T-cell (primary cell): ENCODE measurements at regions not wholly inside any gene's neighbourhood (a gene's known extent, or its start where the extent isn't known, plus 50 kb on each side); places are given as distances from the start of the nearest gene placed in this dataset.

Source experiments
- ATAC-seq, 4 experiments: fragments of 200-7000 bp in 3 of 4; fragments of 150-1000 bp in 1 of 4; cut with Tn5 transposase; replicated peaks in 1 of 4; 1 replicate in 3 of 4; 2 replicates in 1 of 4; pipeline ENCODE4 v1.10.0; 2021; ENCODE audit warnings: moderate library complexity in 3 of 4, mild to moderate bottlenecking in 2 of 4, moderate number of reproducible peaks in 1 of 4
- CTCF ChIA-PET, 2 donors: fragments of 300-600 bp; sonication (Branson Sonifier 250); formaldehyde crosslinking; loops; one replicate each; lab custom pipeline; 2022; ENCODE audit warnings: antibody characterized with exemption in 2 of 2; lab: Charles Lee
- POLR2A ChIA-PET, 2 donors: fragments of 300-600 bp; sonication (Branson Sonifier 250); formaldehyde crosslinking; loops; one replicate each; lab custom pipeline; 2022; ENCODE audit warnings: antibody characterized with exemption in 2 of 2; lab: Charles Lee
- DNase-seq, 35 experiments: peaks; one replicate each; pipeline versions ENCODE4 v3.0.0 to v3.0.0-alpha.2; 2013 to 2023
- H3K27ac ChIP-seq: one replicate; pipeline ENCODE4 v1.5.1; 2013; ENCODE audit warnings: low read length
- H3K27me3 ChIP-seq, 2 experiments: replicated peaks in 1 of 2; 1 replicate in 1 of 2; 2 replicates in 1 of 2; pipeline versions ENCODE4 v1.6.1 to v1.7.0; 2013; ENCODE audit warnings: low read length in 1 of 2, mixed read lengths in 1 of 2; ENCODE audit not compliant: control insufficient read depth in 2 of 2, insufficient read depth in 2 of 2; ENCODE audit errors: extremely low read depth in 1 of 2
- H3K36me3 ChIP-seq, 2 donors: 1 replicate in 1 of 2; 2 replicates in 1 of 2; pipeline versions ENCODE4 v1.6.1 to v1.7.0; 2013; ENCODE audit warnings: low read length in 1 of 2; ENCODE audit not compliant: control insufficient read depth in 2 of 2, insufficient read depth in 1 of 2; ENCODE audit errors: extremely low read depth in 1 of 2
- H3K4me1 ChIP-seq, 2 experiments: 1 replicate in 1 of 2; 2 replicates in 1 of 2; pipeline versions ENCODE4 v1.6.1 to v1.7.0; 2013; ENCODE audit warnings: low read length in 2 of 2, mixed read lengths in 1 of 2; ENCODE audit not compliant: insufficient read depth in 2 of 2, control insufficient read depth in 1 of 2; ENCODE audit errors: extremely low read depth in 1 of 2
- H3K4me3 ChIP-seq, 2 donors: 1 replicate in 1 of 2; 2 replicates in 1 of 2; pipeline versions ENCODE4 v1.5.1 to v1.7.0; 2013; ENCODE audit warnings: mild to moderate bottlenecking in 2 of 2, low read length in 1 of 2, moderate library complexity in 1 of 2; ENCODE audit not compliant: control insufficient read depth in 1 of 2; ENCODE audit errors: extremely low read depth in 1 of 2
- H3K9me3 ChIP-seq: 2 replicates; pipeline ENCODE4 v1.7.0; 2013
- H3K27ac Mint-ChIP-seq, 2 donors: one replicate each; pipeline ENCODE4 v1.8.0; 2020 to 2021; ENCODE audit warnings: mild to moderate bottlenecking in 2 of 2, mixed read lengths in 2 of 2
- H3K27me3 Mint-ChIP-seq, 2 donors: one replicate each; pipeline ENCODE4 v1.8.0; 2021 to 2022; ENCODE audit warnings: mixed read lengths in 2 of 2
- H3K36me3 Mint-ChIP-seq: one replicate; pipeline ENCODE4 v1.8.0; 2021; ENCODE audit warnings: mixed read lengths
- H3K4me1 Mint-ChIP-seq, 3 donors: one replicate each; pipeline ENCODE4 v1.8.0; 2020 to 2022; ENCODE audit warnings: mixed read lengths in 3 of 3, mild to moderate bottlenecking in 1 of 3
- H3K4me3 Mint-ChIP-seq, 3 donors: one replicate each; pipeline ENCODE4 v1.8.0; 2020 to 2022; ENCODE audit warnings: mild to moderate bottlenecking in 3 of 3, mixed read lengths in 3 of 3, moderate library complexity in 3 of 3
- H3K9me3 Mint-ChIP-seq, 3 donors: one replicate each; pipeline ENCODE4 v1.8.0; 2020 to 2022; ENCODE audit warnings: mixed read lengths in 3 of 3
- WGBS: methylation state at CpG from one replicate; pipeline ENCODE4 v1.1.5; 2013; ENCODE audit warnings: missing lambda C conversion rate; ENCODE audit not compliant: insufficient coverage; 5-methylcytosine and 5-hydroxymethylcytosine counted together

GRCh38 chr6:14283600-14284235 is 166.1 kb downstream of the CD83 start:
- Mint-ChIP-seq H3K36me3 (no peaks in the 10 kb centered on the region), H3K4me1 (peaks cover 3 to 10% (median 6%) of the 10 kb centered on the region in 3 donors), H3K27ac (no peak overlapping the region), H3K4me3 (no peak overlapping the region), H3K9me3 (peaks cover 0 to 6% (median 3%) of the 10 kb centered on the region in 3 donors), H3K27me3 (no peaks in the 10 kb centered on the region)
- Histone ChIP-seq H3K36me3 (no peaks in the 10 kb centered on the region), H3K27ac (no peak overlapping the region), H3K4me1 (peaks cover 3% of the 10 kb centered on the region in 2 experiments), H3K27me3 (no peaks in the 10 kb centered on the region), H3K9me3 (no peaks in the 10 kb centered on the region), H3K4me3 (no peak overlapping the region)
- 92% methylated on average over 6 of the region's 12 CpGs for WGBS
- CTCF ChIA-PET: no interaction called here
- no peak for ATAC-seq
- DNase-seq: no peak
- POLR2A ChIA-PET: no interaction called here

GRCh38 chr6:14284969-14285590 is 167.5 kb downstream of the CD83 start:
- Histone ChIP-seq H3K9me3 (no peaks in the 10 kb centered on the region), H3K4me1 (peaks cover 0 to 2% of the 10 kb centered on the region in 2 experiments), H3K27me3 (no peaks in the 10 kb centered on the region), H3K27ac (no peak overlapping the region), H3K4me3 (no peak overlapping the region), H3K36me3 (no peaks in the 10 kb centered on the region)
- WGBS: 100% methylated on average over 3 of the region's 7 CpGs
- POLR2A ChIA-PET: interaction anchor here in 1 of 2 donors (0.6 kb wide), 1 partner anchor 8 kb away, joined by 3 read pairs; no protein-coding TSS in a partner anchor
- CTCF ChIA-PET: interaction anchor here in 1 of 2 donors (0.5 kb wide), 1 partner anchor 1058 kb away, joined by 3 read pairs; no protein-coding TSS in a partner anchor
- Mint-ChIP-seq H3K4me3 (no peak overlapping the region), H3K36me3 (no peaks in the 10 kb centered on the region), H3K27ac (no peak overlapping the region), H3K4me1 (peaks cover 5 to 14% (median 5%) of the 10 kb centered on the region in 3 donors), H3K9me3 (peaks cover 0 to 3% (median 2%) of the 10 kb centered on the region in 3 donors), H3K27me3 (no peaks in the 10 kb centered on the region)
- DNase-seq (no peak), ATAC-seq (no peak)

GRCh38 chr6:14286144-14286543 is 168.6 kb downstream of the CD83 start:
- Histone ChIP-seq H3K27me3 (no peaks in the 10 kb centered on the region), H3K27ac (no peak overlapping the region), H3K4me1 (peaks cover 0 to 4% of the 10 kb centered on the region in 2 experiments), H3K9me3 (no peaks in the 10 kb centered on the region), H3K4me3 (no peak overlapping the region), H3K36me3 (no peaks in the 10 kb centered on the region)
- ATAC-seq (no peak), DNase-seq (no peak)
- Mint-ChIP-seq H3K4me3 (no peak overlapping the region), H3K27me3 (no peaks in the 10 kb centered on the region), H3K27ac (no peak overlapping the region), H3K4me1 (peaks cover 10 to 20% (median 14%) of the 10 kb centered on the region in 3 donors), H3K9me3 (no peaks in the 10 kb centered on the region), H3K36me3 (no peaks in the 10 kb centered on the region)
- 100% methylated on average over 2 of the region's 5 CpGs for WGBS
- CTCF ChIA-PET: no interaction called here
- POLR2A ChIA-PET: no interaction called here

- ChIA-PET POLR2A (no interaction called here), CTCF (no interaction called here)
- H3K27me3 ChIP-seq: no peaks in the 10 kb centered on the region
- Mint-ChIP-seq H3K27me3 (no peaks in the 10 kb centered on the region), H3K4me3 (no peak overlapping the region), H3K36me3 (no peaks in the 10 kb centered on the region), H3K4me1 (peaks cover 10 to 15% (median 14%) of the 10 kb centered on the region in 3 donors), H3K27ac (no peak overlapping the region), H3K9me3 (no peaks in the 10 kb centered on the region)
- no peaks in the 10 kb centered on the region for H3K36me3 ChIP-seq
- ATAC-seq (no peak), DNase-seq (no peak)
- no CpG with 5 or more reads among the region's 1 CpG for WGBS
- no peak overlapping the region for H3K27ac ChIP-seq
- H3K4me1 ChIP-seq: peaks cover 0 to 4% of the 10 kb centered on the region in 2 experiments
- no peaks in the 10 kb centered on the region for H3K9me3 ChIP-seq
- H3K4me3 ChIP-seq: no peak overlapping the region
These were observed 169.3 kb downstream of the CD83 start for GRCh38 chr6:14286634-14287428.

- H3K27me3 ChIP-seq: no peaks in the 10 kb centered on the region
- no peak overlapping the region for H3K27ac ChIP-seq
- ATAC-seq (no peak), DNase-seq (no peak)
- Mint-ChIP-seq H3K9me3 (no peaks in the 10 kb centered on the region), H3K4me3 (no peak overlapping the region), H3K36me3 (no peaks in the 10 kb centered on the region), H3K4me1 (peaks cover 10 to 15% (median 14%) of the 10 kb centered on the region in 3 donors), H3K27ac (no peak overlapping the region), H3K27me3 (no peaks in the 10 kb centered on the region)
- H3K36me3 ChIP-seq: no peaks in the 10 kb centered on the region
- peaks cover 0 to 4% of the 10 kb centered on the region in 2 experiments for H3K4me1 ChIP-seq
- no peaks in the 10 kb centered on the region for H3K9me3 ChIP-seq
- POLR2A ChIA-PET: no interaction called here
- CTCF ChIA-PET: no interaction called here
- H3K4me3 ChIP-seq: no peak overlapping the region
These were observed 170.1 kb downstream of the CD83 start for GRCh38 chr6:14287707-14288106.

GRCh38 chr6:14288910-14289309 is 171.3 kb downstream of the CD83 start:
- H3K36me3 ChIP-seq: no peaks in the 10 kb centered on the region
- ChIA-PET CTCF (no interaction called here), POLR2A (no interaction called here)
- H3K27me3 ChIP-seq: no peaks in the 10 kb centered on the region
- H3K27ac ChIP-seq: no peak overlapping the region
- no peaks in the 10 kb centered on the region for H3K9me3 ChIP-seq
- ATAC-seq: no peak
- Mint-ChIP-seq H3K4me3 (no peak overlapping the region), H3K36me3 (no peaks in the 10 kb centered on the region), H3K4me1 (peaks cover 10 to 15% (median 14%) of the 10 kb centered on the region in 3 donors), H3K27me3 (no peaks in the 10 kb centered on the region), H3K9me3 (no peaks in the 10 kb centered on the region), H3K27ac (no peak overlapping the region)
- WGBS: 100% methylated on average over 1 of the region's 3 CpGs
- no peak for DNase-seq
- no peak overlapping the region for H3K4me3 ChIP-seq
- peaks cover 0 to 4% of the 10 kb centered on the region in 2 experiments for H3K4me1 ChIP-seq
